H9 (cell line): ENCODE measurements at regions not wholly inside any gene's neighbourhood (a gene's known extent, or its start where the extent isn't known, plus 50 kb on each side); places are given as distances from the start of the nearest gene placed in this dataset.
"Not testable (repeated sequence)": the region's sequence is repeated elsewhere in the genome, so short reads cannot be mapped to it uniquely, and the experiment has no call there.

Experiments used
- DNase-seq: peaks from one replicate; pipeline ENCODE4 v3.0.0-alpha.2; 2017
- H2AFZ ChIP-seq: one replicate; pipeline ENCODE4 v1.6.1; 2013; ENCODE audit warnings: mild to moderate bottlenecking, low read length, control low read depth, moderate library complexity
- H2AK5ac ChIP-seq: 2 replicates; pipeline ENCODE4 v1.6.1; 2013; ENCODE audit warnings: low read length, control low read depth, mixed read lengths; ENCODE audit not compliant: insufficient read length
- H2BK120ac ChIP-seq: one replicate; pipeline ENCODE4 v1.6.1; 2013; ENCODE audit warnings: low read depth, mild to moderate bottlenecking, low read length, control low read depth, inconsistent platforms; ENCODE audit not compliant: poor library complexity, severe bottlenecking
- H2BK12ac ChIP-seq: 2 replicates; pipeline ENCODE4 v1.6.1; 2013; ENCODE audit warnings: low read length, control low read depth, mixed read lengths, low read depth; ENCODE audit not compliant: insufficient read length
- H2BK15ac ChIP-seq: 2 replicates; pipeline ENCODE4 v1.6.1; 2013; ENCODE audit warnings: low read depth, low read length, control low read depth
- H2BK20ac ChIP-seq: one replicate; pipeline ENCODE4 v1.6.1; 2013; ENCODE audit warnings: low read depth, mild to moderate bottlenecking, low read length, control low read depth, inconsistent platforms; ENCODE audit not compliant: poor library complexity, severe bottlenecking
- H2BK5ac ChIP-seq: 2 replicates; pipeline ENCODE4 v1.6.1; 2013; ENCODE audit warnings: low read length, control low read depth, mixed read lengths; ENCODE audit not compliant: insufficient read length
- H3K14ac ChIP-seq: 2 replicates; pipeline ENCODE4 v1.6.1; 2013; ENCODE audit warnings: low read length, control low read depth; ENCODE audit not compliant: insufficient read depth
- H3K18ac ChIP-seq: 2 replicates; pipeline ENCODE4 v1.6.1; 2013; ENCODE audit warnings: low read depth, mild to moderate bottlenecking, mixed read lengths, low read length, control low read depth; ENCODE audit not compliant: insufficient read length
- H3K23ac ChIP-seq: 2 replicates; pipeline ENCODE4 v1.6.1; 2013; ENCODE audit warnings: low read length, control low read depth, mixed read lengths, low read depth; ENCODE audit not compliant: insufficient read length
- H3K23me2 ChIP-seq: 2 replicates; pipeline ENCODE4 v1.6.1; 2013; ENCODE audit warnings: low read depth, mild to moderate bottlenecking, mixed read lengths, low read length, control low read depth; ENCODE audit not compliant: insufficient read length, poor library complexity, severe bottlenecking
- H3K27ac ChIP-seq: 2 replicates; pipeline ENCODE4 v1.5.1; 2013; ENCODE audit warnings: low read length, control low read depth, mixed read lengths, low read depth; ENCODE audit not compliant: insufficient read length
- H3K27me3 ChIP-seq: 2 replicates; pipeline ENCODE4 v1.6.1; 2013; ENCODE audit warnings: low read length, control low read depth, inconsistent platforms; ENCODE audit not compliant: insufficient read depth
- H3K4ac ChIP-seq: 2 replicates; pipeline ENCODE4 v1.6.1; 2013; ENCODE audit warnings: low read depth, mild to moderate bottlenecking, control low read depth, inconsistent platforms, low read length, moderate library complexity
- H3K4me1 ChIP-seq: 2 replicates; pipeline ENCODE4 v1.6.1; 2013; ENCODE audit warnings: low read length, control low read depth, inconsistent platforms; ENCODE audit not compliant: insufficient read depth
- H3K4me2 ChIP-seq: 2 replicates; pipeline ENCODE4 v1.6.1; 2013; ENCODE audit warnings: low read length, control low read depth, mixed read lengths; ENCODE audit not compliant: insufficient read length, insufficient read depth
- H3K56ac ChIP-seq: 2 replicates; pipeline ENCODE4 v1.6.1; 2013; ENCODE audit warnings: low read depth, mild to moderate bottlenecking, mixed read lengths, low read length, control low read depth; ENCODE audit not compliant: insufficient read length
- H3K79me1 ChIP-seq: 2 replicates; pipeline ENCODE4 v1.6.1; 2013; ENCODE audit warnings: low read depth, mild to moderate bottlenecking, moderate library complexity, low read length, control low read depth, inconsistent platforms; ENCODE audit not compliant: insufficient read depth, poor library complexity, severe bottlenecking
- H3K79me2 ChIP-seq: 2 replicates; pipeline ENCODE4 v1.6.1; 2013; ENCODE audit warnings: low read length, control low read depth, inconsistent platforms; ENCODE audit not compliant: insufficient read depth
- H3K9ac ChIP-seq: 2 replicates; pipeline ENCODE4 v1.6.1; 2013; ENCODE audit warnings: low read length, control low read depth, mixed read lengths; ENCODE audit not compliant: insufficient read length; ENCODE audit errors: extremely low read depth
- H3K9me3 ChIP-seq: one replicate; pipeline ENCODE4 v1.6.1; 2013; ENCODE audit warnings: low read depth, low read length, inconsistent platforms; ENCODE audit not compliant: control insufficient read depth
- H3T11ph ChIP-seq: one replicate; pipeline ENCODE4 v1.6.1; 2013; ENCODE audit warnings: mild to moderate bottlenecking, low read length, control low read depth, inconsistent platforms
- H4K20me1 ChIP-seq: one replicate; pipeline ENCODE4 v1.6.1; 2013; ENCODE audit not compliant: control insufficient read depth, insufficient read length, insufficient read depth
- H4K5ac ChIP-seq: 2 replicates; pipeline ENCODE4 v1.6.1; 2013; ENCODE audit warnings: low read depth, mild to moderate bottlenecking, mixed read lengths, low read length, control low read depth; ENCODE audit not compliant: insufficient read length
- H4K8ac ChIP-seq: replicated peaks from 2 replicates; pipeline ENCODE4 v1.6.1; 2013; ENCODE audit warnings: low read length, control low read depth, mixed read lengths, low read depth; ENCODE audit not compliant: insufficient read length
- H4K91ac ChIP-seq: 2 replicates; pipeline ENCODE4 v1.6.1; 2013; ENCODE audit warnings: low read depth, mild to moderate bottlenecking, moderate library complexity, mixed read lengths, low read length, control low read depth; ENCODE audit not compliant: insufficient read length
- H3K27ac Mint-ChIP-seq, 3 experiments: 2 replicates in 2 of 3; 3 replicates in 1 of 3; pipeline ENCODE4 v1.8.0; 2020 to 2021; ENCODE audit warnings: mixed read lengths in 3 of 3, mild to moderate bottlenecking in 1 of 3, moderate library complexity in 1 of 3
- H3K27me3 Mint-ChIP-seq: 2 replicates; pipeline ENCODE4 v1.8.0; 2021; ENCODE audit warnings: low read depth, mild to moderate bottlenecking, moderate library complexity, mixed read lengths
- H3K36me3 Mint-ChIP-seq, 3 experiments: 2 replicates in 2 of 3; 3 replicates in 1 of 3; pipeline ENCODE4 v1.8.0; 2020 to 2021; ENCODE audit warnings: low read depth in 3 of 3, mixed read lengths in 3 of 3; ENCODE audit not compliant: insufficient read depth in 1 of 3
- H3K4me1 Mint-ChIP-seq, 2 experiments: 2 replicates each; pipeline ENCODE4 v1.8.0; 2020; ENCODE audit warnings: mixed read lengths in 2 of 2
- H3K4me3 Mint-ChIP-seq, 2 experiments: 2 replicates in 1 of 2; 3 replicates in 1 of 2; pipeline ENCODE4 v1.8.0; 2020 to 2021; ENCODE audit warnings: mild to moderate bottlenecking in 2 of 2, mixed read lengths in 2 of 2, moderate library complexity in 1 of 2
- H3K9me3 Mint-ChIP-seq, 2 experiments: 2 replicates in 1 of 2; 3 replicates in 1 of 2; pipeline ENCODE4 v1.8.0; 2020; ENCODE audit warnings: mild to moderate bottlenecking in 2 of 2, mixed read lengths in 2 of 2, moderate library complexity in 1 of 2
- CTCF ChIP-seq: fragments of 200-600 bp; sonication (generic); conservative IDR thresholded peaks from 3 replicates; pipeline ENCODE4 v1.8.0; 2021; ENCODE audit warnings: antibody characterized with exemption, mild to moderate bottlenecking
- WGBS: extraction: QIAGEN DNeasy Blood & Tissue Kit; methylation state at CpG from one replicate; pipeline ENCODE4 v1.1.7; 2013; ENCODE audit warnings: missing lambda C conversion rate, low lambda C conversion rate, mixed read lengths; ENCODE audit not compliant: insufficient read length; ENCODE audit errors: extremely low coverage; 5-methylcytosine and 5-hydroxymethylcytosine counted together

- H3K4me1 Mint-ChIP-seq = peaks cover 11 to 13% of the 10 kb centered on the region in 2 experiments
- H3K9me3 Mint-ChIP-seq = no peaks in the 10 kb centered on the region
- H2AK5ac ChIP-seq = no peak overlapping the region
- no peak overlapping the region for H4K91ac ChIP-seq
- no peak overlapping the region for H3K9ac ChIP-seq
- H3K4me1 ChIP-seq = no peaks in the 10 kb centered on the region; the same call in 1 of the 2 replicates
- H3K27ac Mint-ChIP-seq = no peak overlapping the region; a peak in 1 of 7 replicates
- no peak overlapping the region for H2BK15ac ChIP-seq
- no peak overlapping the region for H3K4me2 ChIP-seq
- H2AFZ ChIP-seq = no peak overlapping the region
- H3K36me3 Mint-ChIP-seq = no peaks in the 10 kb centered on the region
- no peak overlapping the region for H3T11ph ChIP-seq
- no peak overlapping the region for H3K56ac ChIP-seq
- no peak overlapping the region for H3K4ac ChIP-seq
- H3K27me3 Mint-ChIP-seq = 0 out of 2 replicates have a peak, but pooled peaks cover 4% of the 10 kb centered on the region
- H3K9me3 ChIP-seq = no peaks in the 10 kb centered on the region
- no peaks in the 10 kb centered on the region for H3K27me3 ChIP-seq
- no peak overlapping the region for H3K18ac ChIP-seq
- H3K4me3 Mint-ChIP-seq = no peak overlapping the region
- H4K5ac ChIP-seq = no peak overlapping the region
- DNase-seq = no peak
- no peak overlapping the region for H3K27ac ChIP-seq
- H2BK20ac ChIP-seq = no peak overlapping the region
- no peak overlapping the region for H3K23ac ChIP-seq
- no peak overlapping the region for H4K8ac ChIP-seq
- no CpG with 5 or more reads among the region's 6 CpGs for WGBS
- H2BK12ac ChIP-seq = no peak overlapping the region
- H3K14ac ChIP-seq = no peak overlapping the region
- no peaks in the 10 kb centered on the region for H3K79me1 ChIP-seq
- H2BK5ac ChIP-seq = no peak overlapping the region
- H2BK120ac ChIP-seq = no peak overlapping the region
- no peaks in the 10 kb centered on the region for H3K79me2 ChIP-seq
- no peaks in the 10 kb centered on the region for H4K20me1 ChIP-seq
- H3K23me2 ChIP-seq = no peaks in the 10 kb centered on the region
- TF ChIP-seq CTCF = no peak
Measured at GRCh38 chr11:112348480-112349029, 87.9 kb upstream of the PLET1 start.

GRCh38 chr11:112351423-112351822 is 90.8 kb upstream of the PLET1 start:
- not testable (repeated sequence) for H2BK5ac ChIP-seq, DNase-seq, H3K9ac ChIP-seq, H4K5ac ChIP-seq, H3K18ac ChIP-seq, H3K4me1 Mint-ChIP-seq, H4K8ac ChIP-seq, H3K4me2 ChIP-seq, H3K27ac Mint-ChIP-seq, H2AFZ ChIP-seq, H2AK5ac ChIP-seq, H3K36me3 Mint-ChIP-seq, H3K4me3 Mint-ChIP-seq, H2BK20ac ChIP-seq, H4K91ac ChIP-seq, H3K27me3 Mint-ChIP-seq, H3K14ac ChIP-seq, H3K27ac ChIP-seq, H3K9me3 ChIP-seq, H3K23me2 ChIP-seq, H3K56ac ChIP-seq, H3K4me1 ChIP-seq, H3K79me1 ChIP-seq, H3K27me3 ChIP-seq, H3K9me3 Mint-ChIP-seq, H4K20me1 ChIP-seq, H2BK120ac ChIP-seq, H3K4ac ChIP-seq, H3T11ph ChIP-seq, H3K79me2 ChIP-seq, H2BK12ac ChIP-seq, H2BK15ac ChIP-seq, H3K23ac ChIP-seq
- no CpG with 5 or more reads among the region's 3 CpGs for WGBS
